ENCODE measurements at regions not wholly inside any gene's neighbourhood (a gene's known extent, or its start where the extent isn't known, plus 50 kb on each side); places are given as distances from the start of the nearest gene placed in this dataset.

- Histone ChIP-seq H3K4me1 (ENCODE audit: control insufficient read depth in 1 of 2, low read depth in 2 of 2) (no peaks in the 10 kb centered on the region), H3K4me3 (no peak overlapping the region), H3K9me3 (no peaks in the 10 kb centered on the region), H3K36me3 (no peaks in the 10 kb centered on the region), H3K27ac (no peak overlapping the region), H3K27me3 (replicated peaks; ENCODE audit: insufficient read depth) (no peaks in the 10 kb centered on the region)
- TF ChIP-seq CTCF (IDR thresholded peaks at IDR 0.05): no peak
- DNase-seq (ENCODE audit: low spot score) (no peak), ATAC-seq (ENCODE audit: insufficient number of reproducible peaks, low FRiP score, low read depth) (no peak)
These were observed 87.7 kb upstream of the PLEKHG7 start for GRCh38 chr12:92615086-92615485.

- Histone ChIP-seq H3K27ac (no peak overlapping the region), H3K4me1 (ENCODE audit: control insufficient read depth in 1 of 2, low read depth in 2 of 2) (no peaks in the 10 kb centered on the region), H3K4me3 (no peak overlapping the region), H3K9me3 (no peaks in the 10 kb centered on the region), H3K27me3 (replicated peaks; ENCODE audit: insufficient read depth) (no peaks in the 10 kb centered on the region), H3K36me3 (no peaks in the 10 kb centered on the region)
- DNase-seq (ENCODE audit: low spot score) (no peak), ATAC-seq (ENCODE audit: insufficient number of reproducible peaks, low FRiP score, low read depth) (no peak)
- TF ChIP-seq CTCF (IDR thresholded peaks at IDR 0.05): no peak
These were observed 88.3 kb upstream of the PLEKHG7 start for GRCh38 chr12:92614502-92614901.

- no peak for DNase-seq (ENCODE audit: low spot score)
- no peak for TF ChIP-seq CTCF (IDR thresholded peaks at IDR 0.05)
These were observed 88.8 kb upstream of the PLEKHG7 start for GRCh38 chr12:92614001-92614400.

GRCh38 chr12:92612611-92613010 is 90.2 kb upstream of the PLEKHG7 start:
- no peak for TF ChIP-seq CTCF (IDR thresholded peaks at IDR 0.05)
- DNase-seq (ENCODE audit: low spot score) (no peak), ATAC-seq (ENCODE audit: insufficient number of reproducible peaks, low FRiP score, low read depth) (no peak)

More at GRCh38 chr12:92614001-92614400, 88.8 kb upstream of the PLEKHG7 start:
- Histone ChIP-seq H3K27ac (no peak overlapping the region), H3K36me3 (no peaks in the 10 kb centered on the region), H3K4me1 (ENCODE audit: control insufficient read depth in 1 of 2, low read depth in 2 of 2) (no peaks in the 10 kb centered on the region), H3K4me3 (no peak overlapping the region), H3K9me3 (no peaks in the 10 kb centered on the region), H3K27me3 (replicated peaks; ENCODE audit: insufficient read depth) (no peaks in the 10 kb centered on the region)
- ATAC-seq (ENCODE audit: insufficient number of reproducible peaks, low FRiP score, low read depth): no peak

GRCh38 chr12:92608151-92609091 is 94.4 kb upstream of the PLEKHG7 start:
- H3K27me3 ChIP-seq (replicated peaks; ENCODE audit: insufficient read depth): no peaks in the 10 kb centered on the region
- DNase-seq (ENCODE audit: low spot score) (no peak), ATAC-seq (ENCODE audit: insufficient number of reproducible peaks, low FRiP score, low read depth) (no peak)
- H3K9me3 ChIP-seq: no peaks in the 10 kb centered on the region
- H3K27ac ChIP-seq: no peak overlapping the region
- no peak for TF ChIP-seq CTCF (IDR thresholded peaks at IDR 0.05)
- H3K4me3 ChIP-seq: no peak overlapping the region
- no peaks in the 10 kb centered on the region for H3K36me3 ChIP-seq
- H3K4me1 ChIP-seq (ENCODE audit: control insufficient read depth in 1 of 2, low read depth in 2 of 2): peaks cover 7 to 24% of the 10 kb centered on the region in 2 donors

More at GRCh38 chr12:92612611-92613010, 90.2 kb upstream of the PLEKHG7 start:
- H3K4me1 ChIP-seq (ENCODE audit: control insufficient read depth in 1 of 2, low read depth in 2 of 2): no peaks in the 10 kb centered on the region
- H3K27ac ChIP-seq: no peak overlapping the region
- no peaks in the 10 kb centered on the region for H3K27me3 ChIP-seq (replicated peaks; ENCODE audit: insufficient read depth)
- no peaks in the 10 kb centered on the region for H3K9me3 ChIP-seq
- H3K4me3 ChIP-seq: no peak overlapping the region
- H3K36me3 ChIP-seq: no peaks in the 10 kb centered on the region
